ENCODE measurements at regions not wholly inside any gene's neighbourhood (a gene's known extent, or its start where the extent isn't known, plus 50 kb on each side); places are given as distances from the start of the nearest gene placed in this dataset.

GRCh38 chr16:13643412-13643811 lies 276.5 kb upstream of the ERCC4 start:
- intact Hi-C loops (cut with micrococcal nuclease; ENCODE audit: unreplicated experiment): no loop called here
- Histone ChIP-seq H3K9ac (ENCODE audit: control insufficient read depth, insufficient read depth, low read length) (no peak overlapping the region), H3K4me2 (ENCODE audit: control insufficient read depth, insufficient read depth) (no peak overlapping the region), H3K79me2 (ENCODE audit: control insufficient read depth, insufficient read depth, low read length) (no peaks in the 10 kb centered on the region), H3K9me3 (replicated peaks; ENCODE audit: control insufficient read depth, insufficient read depth, low read length) (no peaks in the 10 kb centered on the region), H3K4me3 (no peak overlapping the region), H3K4me1 (ENCODE audit: control insufficient read depth, insufficient read depth, low read length) (no peaks in the 10 kb centered on the region), H4K20me1 (ENCODE audit: control insufficient read depth, insufficient read depth) (no peaks in the 10 kb centered on the region), H3K36me3 (ENCODE audit: control insufficient read depth in 2 of 2, insufficient read depth in 2 of 2, low read length in 1 of 2) (no peaks in the 10 kb centered on the region), H3K27ac (ENCODE audit: control insufficient read depth, insufficient read depth) (no peak overlapping the region), H3K27me3 (replicated peaks in 1 of 2; ENCODE audit: control insufficient read depth in 2 of 2, insufficient read depth in 2 of 2, low read length in 1 of 2) (no peaks in the 10 kb centered on the region), H2AFZ (ENCODE audit: control insufficient read depth, low read depth, low read length) (no peak overlapping the region)
- no TSS peak for BruUV-seq (replicated peaks)
- FAIRE-seq: no peak
- RAD21 ChIA-PET (ENCODE audit: unreplicated experiment): no interaction called here
- TF ChIP-seq SUPT20H (IDR thresholded peaks at IDR 0.05; ENCODE audit: borderline replicate concordance, control insufficient read depth, low read depth, low read length) (no peak), CBFB (IDR thresholded peaks at IDR 0.05; ENCODE audit: low read depth) (no peak), CHD2 (IDR thresholded peaks at IDR 0.05; ENCODE audit: borderline replicate concordance, low read depth, low read length) (no peak), NFYA (IDR thresholded peaks at IDR 0.05; ENCODE audit: borderline replicate concordance, low read depth, low read length) (no peak), ZNF207 (IDR thresholded peaks at IDR 0.05; ENCODE audit: borderline replicate concordance) (no peak), STAT3 (IDR thresholded peaks at IDR 0.05; ENCODE audit: low read depth, low read length) (no peak), NR2C2 (IDR thresholded peaks at IDR 0.05; ENCODE audit: borderline replicate concordance, control insufficient read depth, insufficient read length, low read depth) (peak; percentile 55), USF1 (IDR thresholded peaks at IDR 0.05; ENCODE audit: borderline replicate concordance, extremely low read length, insufficient read depth, low read depth, low read length) (no peak), POLR2AphosphoS5 (IDR thresholded peaks at IDR 0.05; ENCODE audit: low read length) (no peak)
- DNase-seq (ENCODE audit: low read depth, low spot score): no peak
- in situ Hi-C loops (cut with MboI): no loop called here
- SMC1A ChIA-PET (ENCODE audit: uncharacterized antibody, unreplicated experiment): interaction anchor here (0.7 kb wide), 1 partner anchor 8 kb away, joined by 3 read pairs; no protein-coding TSS in a partner anchor
- no peak for ATAC-seq
- 30% methylated on average over 3 of the region's 3 CpGs for WGBS (ENCODE audit: insufficient coverage, insufficient replicate concordance, low lambda C conversion rate, missing lambda C conversion rate)
- POLR2A ChIA-PET: no interaction called here
- CTCF ChIA-PET: no interaction called here
